OCI-M2 (cell line): ENCODE measurements at regions not wholly inside any gene's neighbourhood (a gene's known extent, or its start where the extent isn't known, plus 50 kb on each side); places are given as distances from the start of the nearest gene placed in this dataset.
"Not testable (repeated sequence)": the region's sequence is repeated elsewhere in the genome, so short reads cannot be mapped to it uniquely, and the experiment has no call there.

ENCODE experiments used
- DNase-seq: peaks from one replicate; lab custom pipeline; 2025; ENCODE audit not compliant: unreplicated experiment; lab: John Stamatoyannopoulos, UW

DNA sequence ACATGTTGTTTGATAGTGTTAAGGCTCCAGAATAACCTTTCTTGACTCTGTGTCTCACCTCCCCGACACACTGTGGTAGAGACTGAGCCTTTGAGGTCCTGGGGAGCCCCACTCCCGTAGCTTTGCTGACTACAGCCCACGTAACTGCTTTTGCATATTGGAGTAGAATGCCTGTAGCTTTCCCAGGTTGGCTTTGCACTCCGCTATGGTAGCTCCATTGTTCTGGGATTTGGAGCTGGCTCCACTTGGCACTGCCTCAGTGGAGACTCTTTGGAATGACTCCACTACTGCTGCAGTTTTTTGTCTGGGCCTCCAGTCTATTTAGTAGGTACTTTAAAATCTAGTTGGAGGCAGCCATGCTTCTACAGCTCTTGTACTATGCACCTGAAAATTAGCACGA, 56.2 kb upstream of the ANXA1 start:
- DNase-seq, result no peak

DNA sequence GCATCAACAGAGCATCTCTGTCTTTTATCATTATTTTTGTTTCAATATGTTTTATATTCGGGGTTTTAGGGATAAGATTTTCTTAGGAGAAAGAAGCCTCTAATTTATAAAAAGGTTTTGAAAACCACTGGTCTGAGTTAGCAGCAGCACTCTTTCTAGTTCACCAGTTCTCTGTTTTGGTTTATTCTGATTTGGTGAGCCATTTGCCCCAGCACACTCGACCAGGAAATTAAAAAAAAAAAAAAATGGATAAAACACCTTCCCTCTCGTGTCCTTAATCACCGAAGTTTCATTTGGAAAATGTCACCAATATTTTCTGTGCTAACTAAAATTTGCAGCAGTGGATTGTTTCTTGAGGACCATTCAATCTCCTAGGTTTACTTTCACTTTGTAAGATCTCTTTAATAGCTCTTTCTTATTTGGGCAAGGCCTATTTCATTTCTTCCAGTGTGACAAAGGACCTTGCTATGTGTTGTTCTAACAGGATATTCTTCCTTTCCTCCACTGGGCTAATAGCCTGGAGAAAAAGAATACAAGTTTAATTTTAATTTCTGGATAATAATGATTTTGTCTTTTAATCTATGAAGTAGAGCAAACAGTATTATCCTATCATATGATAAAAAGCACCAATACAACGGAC, 57.8 kb upstream of the ANXA1 start:
- DNase-seq, result no peak

DNA sequence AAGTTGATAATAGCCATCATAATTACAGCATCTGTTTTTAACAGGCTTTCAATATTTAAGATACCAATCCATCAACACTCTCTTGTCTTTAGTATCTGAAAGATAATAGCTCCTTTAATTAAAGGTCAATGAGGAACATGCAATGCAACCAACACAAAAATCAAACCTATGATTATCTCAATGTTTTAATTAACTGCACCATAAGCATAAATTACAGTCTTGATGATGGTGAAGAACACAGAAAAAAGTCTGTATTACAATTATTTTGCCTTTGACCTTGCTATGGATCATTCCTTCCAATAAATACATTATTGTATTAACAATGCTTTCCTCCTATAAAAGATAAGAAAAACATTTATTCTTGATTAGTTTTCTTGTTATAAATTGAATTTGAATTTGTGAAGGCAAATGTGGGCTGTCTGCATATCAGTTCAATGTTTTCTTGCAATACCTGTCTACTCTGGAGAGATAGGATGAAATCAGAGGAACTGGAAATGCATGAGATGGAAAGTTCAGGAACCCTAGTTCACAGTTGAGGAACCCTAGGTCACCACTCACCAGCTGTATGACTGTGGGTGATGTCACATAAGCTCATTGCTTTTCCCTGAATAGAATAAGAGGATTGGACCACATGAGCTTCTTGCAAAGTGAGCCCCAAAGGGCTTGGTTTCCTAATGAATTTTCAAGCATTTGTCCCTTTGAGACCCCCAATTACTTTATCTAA, 58.5 kb upstream of the ANXA1 start:
- DNase-seq, result no peak

DNA sequence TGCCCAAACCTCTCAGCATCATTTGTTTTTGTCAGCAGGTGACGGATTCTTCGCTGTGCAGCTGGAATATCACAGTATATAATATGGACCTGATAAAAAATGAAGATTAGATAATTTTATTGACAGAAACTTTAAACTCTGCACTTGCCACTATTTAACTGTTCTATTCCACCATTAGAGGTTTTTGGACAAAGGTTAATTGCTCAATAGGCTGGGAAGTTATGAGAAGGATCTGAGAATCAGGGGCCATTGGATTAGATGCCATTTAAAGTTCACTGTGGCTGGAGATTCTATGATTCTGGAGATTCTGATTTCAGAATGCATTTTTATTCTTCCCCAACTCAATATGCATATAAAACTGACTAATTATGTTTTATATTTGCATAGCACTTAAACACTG, 59.8 kb upstream of the ANXA1 start:
- no peak for DNase-seq

DNA sequence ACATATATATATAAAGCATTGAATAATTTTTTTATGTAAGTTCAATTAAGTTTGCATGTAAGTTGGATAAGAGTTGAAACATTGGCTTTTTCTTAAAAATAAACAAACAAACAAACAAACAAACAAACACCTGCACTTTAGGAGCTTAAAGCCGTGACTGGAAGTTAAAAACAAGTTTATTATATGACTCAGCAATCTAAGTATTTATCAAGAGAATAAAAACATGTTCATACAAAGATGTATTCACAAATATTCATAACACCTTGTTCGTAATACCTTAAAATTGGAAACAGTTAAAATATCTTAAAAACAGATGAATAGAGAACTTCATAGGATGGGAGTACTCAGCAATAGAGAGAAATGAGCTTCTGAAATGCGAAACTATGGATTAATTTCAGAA, 61.5 kb upstream of the ANXA1 start:
- no peak for DNase-seq

DNA sequence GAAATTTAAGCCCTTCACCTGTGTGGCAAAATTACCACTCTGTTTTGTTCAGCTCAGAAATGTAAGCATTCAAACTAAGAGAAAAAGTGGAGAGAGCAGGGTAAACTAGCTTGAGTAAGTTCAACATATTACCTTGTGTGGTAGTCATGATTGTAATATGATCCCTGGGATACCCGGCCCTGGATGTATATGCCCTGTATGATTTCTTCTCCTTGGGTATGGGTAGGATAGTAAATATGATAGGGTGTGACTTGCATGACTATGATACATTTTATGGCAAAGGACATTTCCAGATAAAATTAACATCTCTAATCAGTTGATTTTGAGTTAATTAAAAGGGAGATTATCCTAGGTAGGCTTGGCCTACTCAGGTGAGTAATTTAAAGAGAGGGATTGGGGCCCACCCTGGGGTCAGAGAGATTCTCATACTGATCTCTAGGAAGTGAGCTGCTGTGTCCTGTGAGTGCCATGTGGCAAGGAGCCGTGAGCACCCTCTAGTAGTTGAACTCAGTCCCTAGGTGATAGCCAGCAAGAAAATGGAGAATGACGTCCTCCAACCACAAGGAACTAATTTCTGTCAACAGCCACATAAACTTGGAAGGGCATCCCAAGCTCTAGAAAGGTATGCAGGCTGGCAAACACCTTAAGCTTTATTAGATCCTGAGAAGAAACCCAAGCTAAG, 62.2 kb upstream of the ANXA1 start:
- no peak for DNase-seq

DNA sequence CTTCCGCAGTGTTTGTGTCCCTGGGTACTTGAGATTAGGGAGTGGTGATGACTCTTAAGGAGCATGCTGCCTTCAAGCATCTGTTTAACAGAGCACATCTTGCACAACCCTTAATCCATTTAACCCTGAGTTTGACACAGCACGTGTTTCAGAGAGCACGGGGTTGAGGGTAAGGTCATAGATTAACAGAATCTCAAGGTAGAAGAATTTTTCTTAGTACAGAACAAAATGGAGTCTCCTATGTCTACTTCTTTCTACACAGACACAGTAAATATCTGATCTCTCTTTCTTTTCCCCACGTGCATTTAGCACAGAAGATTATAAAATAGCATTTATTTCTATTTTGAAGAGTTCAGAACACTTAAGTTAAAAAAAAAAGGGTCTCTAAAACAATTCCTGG, 63.8 kb upstream of the ANXA1 start:
- DNase-seq, result not testable (repeated sequence)

DNA sequence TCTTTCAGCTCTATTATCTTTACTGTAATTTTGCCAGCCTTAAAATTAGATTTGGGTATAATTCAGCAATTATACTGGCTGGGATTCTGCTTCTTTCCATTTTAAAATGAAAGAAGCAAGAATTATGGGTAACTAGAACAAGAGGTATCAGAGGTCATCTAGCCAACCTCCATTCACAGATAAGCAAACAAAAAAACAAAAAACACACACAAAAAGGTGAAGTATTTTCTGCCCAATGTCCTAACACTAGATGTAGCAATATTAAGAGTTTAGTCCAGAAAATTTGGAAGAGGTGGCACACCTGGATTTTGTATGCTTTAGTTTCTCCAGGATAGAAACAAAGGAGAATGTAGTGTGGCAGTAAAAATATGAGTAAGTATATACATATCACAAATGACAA, 68.1 kb upstream of the ANXA1 start:
- DNase-seq, result no peak

DNA sequence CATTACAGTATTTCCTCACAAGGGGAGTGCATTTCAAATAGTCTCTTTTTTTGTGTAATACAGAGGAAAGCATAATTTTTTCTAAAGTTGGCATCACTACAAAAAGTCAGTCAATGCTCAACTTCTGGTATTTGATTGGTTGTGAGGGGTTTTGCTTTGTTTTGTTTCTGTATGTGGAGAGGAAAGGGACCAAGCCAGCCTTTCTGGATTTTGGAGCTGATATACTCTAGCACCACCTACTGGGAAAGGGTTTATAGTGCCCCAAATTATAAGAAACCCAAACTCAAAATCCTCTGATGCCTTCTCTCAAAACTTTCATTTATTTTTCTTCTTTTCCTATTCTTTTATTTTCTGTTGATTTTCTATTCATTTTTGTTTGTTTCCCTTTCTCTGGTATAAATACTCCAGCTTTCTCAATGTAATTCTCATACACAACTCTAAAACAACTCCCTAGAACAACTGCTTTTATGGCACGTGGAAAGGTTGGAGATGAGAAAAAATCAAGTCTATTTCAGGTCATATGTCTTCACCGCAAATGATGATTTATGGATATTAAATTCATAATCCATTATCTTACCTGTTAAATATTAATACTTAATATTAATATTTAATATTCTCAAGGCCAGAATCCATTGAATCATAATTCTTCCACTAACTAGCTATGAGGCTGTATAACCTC, 69.5 kb upstream of the ANXA1 start:
- DNase-seq, result peak; percentile 11

DNA sequence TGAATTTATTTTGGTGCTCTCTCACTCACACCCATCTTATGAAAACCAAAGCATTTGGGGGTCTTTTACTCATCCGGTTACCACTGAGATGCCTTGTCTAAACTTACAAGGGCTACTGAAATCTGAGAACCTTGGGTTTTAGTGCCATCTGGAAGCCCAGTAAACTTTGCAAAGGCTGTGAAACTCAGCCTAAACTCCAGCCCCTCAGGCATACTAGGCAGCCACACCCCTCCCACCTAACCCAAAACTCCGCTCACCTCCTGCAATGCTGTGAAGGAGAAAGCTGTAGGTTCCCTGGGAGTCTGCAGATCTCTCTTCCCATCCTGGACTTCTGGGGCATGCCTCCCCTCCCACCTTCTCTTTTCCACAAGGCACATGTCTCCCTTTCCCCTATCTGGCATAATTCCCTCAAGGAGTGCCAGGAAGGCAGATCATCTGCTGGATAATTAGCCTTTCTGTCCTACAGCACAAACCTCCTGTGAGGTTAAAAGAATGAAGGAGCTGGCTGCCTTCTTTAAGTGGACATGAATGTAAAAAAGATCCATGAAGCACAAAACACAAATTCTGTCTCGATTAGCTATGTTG, 71.5 kb upstream of the ANXA1 start:
- DNase-seq, result no peak

DNA sequence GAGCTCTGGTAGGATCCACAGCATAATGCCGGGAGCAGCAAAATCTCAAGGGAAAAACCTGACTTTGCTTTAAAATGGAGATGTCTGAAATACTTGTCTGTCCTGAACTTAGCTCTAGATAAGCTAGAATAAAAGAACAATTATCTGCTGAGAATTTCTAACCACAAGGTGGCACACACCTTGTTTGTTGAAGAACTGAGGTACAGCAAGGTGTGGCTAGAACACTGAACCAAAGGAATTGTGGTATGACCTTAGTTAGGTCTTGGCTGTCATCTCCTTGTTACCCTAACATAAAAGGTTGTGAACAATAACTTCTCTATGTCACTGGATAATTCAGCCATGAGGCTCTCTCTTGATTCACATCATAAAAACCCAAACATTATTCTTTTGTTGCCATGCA, 72.3 kb upstream of the ANXA1 start:
- DNase-seq, result no peak

DNA sequence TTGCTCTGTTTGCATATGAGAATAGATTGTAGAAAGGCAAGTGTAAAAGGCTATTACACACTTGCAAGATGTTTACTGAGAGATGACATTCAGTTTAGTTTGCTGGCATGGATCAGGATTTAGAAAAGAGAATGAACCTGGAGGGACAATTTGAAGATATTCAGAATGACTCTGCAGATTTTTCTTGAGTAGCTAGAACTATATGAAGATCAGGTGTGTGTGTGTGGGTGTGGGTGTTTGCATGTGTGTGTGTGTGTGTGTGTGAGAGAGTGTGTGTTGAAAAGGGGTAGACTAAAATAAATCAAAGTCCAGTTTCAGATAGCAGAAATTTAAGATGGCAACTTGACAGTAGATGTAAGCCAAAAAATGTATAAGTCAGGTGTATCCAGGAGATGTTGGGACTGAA, 74.0 kb upstream of the ANXA1 start:
- DNase-seq, result no peak

DNA sequence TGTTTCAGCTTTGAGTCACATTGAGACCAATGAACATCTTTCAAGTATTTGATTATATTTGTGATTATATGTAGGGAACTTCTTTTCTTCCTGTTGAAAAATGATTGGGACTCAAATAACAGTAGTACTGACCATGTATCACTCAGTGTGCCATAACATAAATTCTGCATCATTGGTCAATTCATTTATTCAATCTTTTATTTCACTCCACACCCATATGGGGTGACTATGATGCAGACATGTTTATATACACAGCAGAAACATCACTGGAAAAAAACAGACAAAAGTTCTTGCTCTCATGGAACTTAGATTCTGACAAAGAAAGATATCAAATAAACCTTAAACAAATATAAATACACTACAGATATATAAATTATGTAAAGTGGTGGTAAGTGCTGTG, 74.7 kb upstream of the ANXA1 start:
- DNase-seq, result no peak

DNA sequence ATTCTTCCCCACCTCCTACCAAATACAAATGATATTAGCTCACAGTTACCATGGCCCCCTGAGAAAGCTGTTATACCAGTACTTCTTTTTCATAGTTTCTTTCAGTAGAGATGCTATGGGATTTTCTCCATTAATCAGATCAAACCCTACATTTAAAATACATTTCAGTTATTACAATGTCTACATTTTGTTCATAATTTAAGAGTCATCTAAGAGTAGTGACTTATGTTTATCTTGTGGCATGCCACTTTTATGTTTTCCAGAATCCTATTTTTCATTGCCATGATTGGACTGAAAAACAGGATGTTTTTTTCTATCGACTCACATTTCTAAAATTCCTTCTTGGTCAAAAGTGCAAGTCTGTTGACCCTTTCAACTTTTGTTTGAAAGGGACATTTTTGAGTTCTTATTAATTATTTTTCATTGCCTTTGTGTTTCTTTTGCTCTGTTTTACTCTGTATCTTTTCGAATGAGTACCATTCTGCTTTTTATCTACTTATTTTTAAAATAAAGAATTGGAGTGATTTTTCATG, 77.4 kb upstream of the ANXA1 start:
- DNase-seq, result no peak

DNA sequence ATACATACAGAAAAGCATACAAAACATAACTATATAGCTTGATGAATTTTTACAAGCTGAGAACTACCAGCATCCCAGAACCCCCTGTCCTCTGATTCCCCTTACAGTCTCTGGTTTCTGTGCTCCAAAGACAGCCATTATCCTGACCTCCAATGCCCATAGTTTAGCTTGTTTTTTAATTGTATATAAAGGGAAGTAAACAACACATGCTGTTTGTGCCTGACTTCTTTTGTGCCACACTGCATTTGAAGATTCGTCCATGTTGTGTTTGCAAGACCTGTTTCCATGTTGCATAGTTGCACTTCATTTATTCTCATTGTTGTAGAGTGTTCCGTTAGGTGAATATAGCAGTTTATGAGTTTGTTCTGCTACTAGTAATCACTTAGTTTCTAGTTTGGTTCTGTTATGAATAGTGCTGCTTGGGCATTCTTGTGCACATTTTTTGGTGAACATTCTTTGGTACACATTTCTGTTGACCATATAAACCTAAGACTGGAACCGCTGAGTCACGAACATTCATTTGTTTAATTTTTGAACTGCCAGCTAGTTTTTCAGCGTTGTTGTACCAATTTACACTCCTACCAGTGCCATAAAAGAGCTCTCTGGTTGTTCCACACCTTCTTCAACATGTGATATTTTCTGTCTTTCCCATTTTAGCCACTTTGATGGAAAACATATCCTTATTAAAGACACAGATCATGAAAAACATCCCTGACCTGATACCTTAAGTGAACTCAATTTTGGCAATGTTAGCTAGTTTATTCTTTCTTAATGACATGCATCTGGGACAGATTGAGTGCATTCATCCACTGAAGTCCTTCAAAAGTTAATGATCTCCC, 78.1 kb upstream of the ANXA1 start:
- no peak for DNase-seq

DNA sequence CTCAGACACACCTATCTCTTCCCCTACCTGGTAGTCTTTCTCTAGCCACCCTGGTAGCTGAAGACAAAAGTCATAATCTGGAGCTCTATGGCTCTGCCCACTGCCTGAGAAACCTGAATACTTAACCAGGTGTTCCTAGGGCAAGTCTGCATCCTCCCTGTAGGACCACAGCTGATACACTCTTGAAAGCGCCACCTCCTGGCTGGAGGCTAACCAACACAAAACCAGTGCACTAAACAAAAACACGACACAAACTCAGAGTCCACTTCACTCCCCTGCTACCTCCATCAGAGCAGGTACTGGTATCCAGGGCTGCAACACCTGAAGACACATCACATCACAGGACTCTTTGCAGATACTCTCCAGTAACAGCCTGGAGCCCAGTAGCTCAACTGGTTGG, 84.6 kb upstream of the ANXA1 start:
- DNase-seq, result no peak

DNA sequence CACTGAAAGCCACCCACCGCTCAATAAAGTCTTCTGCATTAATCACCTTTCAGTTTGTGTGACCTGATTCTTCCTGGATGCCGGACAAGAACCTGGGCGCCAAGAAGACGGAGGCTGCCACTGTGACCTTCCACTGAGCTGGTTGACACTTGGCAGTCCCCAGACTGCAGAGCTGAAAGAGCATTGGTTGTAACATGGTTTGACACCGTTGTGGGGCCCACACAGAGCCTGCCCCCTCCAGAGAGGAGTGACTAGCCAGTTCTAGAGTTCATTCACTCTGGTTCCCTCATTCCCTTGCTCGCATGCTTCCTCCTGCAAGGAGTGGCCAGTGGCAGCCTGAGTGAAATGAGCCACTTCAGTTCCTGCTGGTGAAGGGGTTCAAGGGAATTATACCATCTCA, 86.2 kb upstream of the ANXA1 start:
- no peak for DNase-seq

DNA sequence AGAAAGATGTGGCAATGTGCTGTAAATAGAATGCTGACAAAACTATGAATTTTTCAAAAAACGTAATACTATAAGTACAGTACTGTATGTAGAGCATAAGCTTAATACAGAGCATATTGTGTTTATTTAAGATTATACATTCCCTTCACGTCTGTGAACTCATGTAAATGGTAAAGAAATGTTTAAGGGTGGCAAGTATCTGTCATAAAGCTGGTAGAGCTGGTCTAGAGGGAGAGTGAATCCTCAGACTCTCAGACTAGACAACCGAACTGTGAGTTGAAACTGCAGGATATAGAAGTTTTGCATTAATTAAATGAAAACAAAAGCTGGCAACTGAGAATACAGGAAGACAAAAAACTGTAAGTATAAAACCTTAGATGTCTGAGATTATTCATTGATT, 87.3 kb upstream of the ANXA1 start:
- no peak for DNase-seq

DNA sequence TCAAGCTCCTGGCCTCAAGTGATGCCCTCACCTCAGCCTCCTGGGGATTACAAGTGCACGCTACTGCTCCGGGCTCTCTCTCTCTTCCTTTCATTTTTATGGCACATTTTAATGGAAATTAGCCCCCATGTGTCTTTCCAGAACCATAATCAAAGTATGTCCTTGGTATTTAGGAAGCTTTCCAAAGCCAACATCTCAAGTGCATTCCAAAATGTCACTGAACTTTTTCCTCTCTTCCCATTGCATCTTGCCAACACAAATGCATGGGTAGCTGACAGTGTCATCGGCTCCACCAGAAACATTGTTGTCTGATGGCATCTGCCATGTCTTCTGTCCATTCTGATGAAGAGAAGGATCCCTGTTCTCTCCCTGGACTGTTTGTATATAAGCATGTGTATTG, 90.5 kb upstream of the ANXA1 start:
- no peak for DNase-seq

DNA sequence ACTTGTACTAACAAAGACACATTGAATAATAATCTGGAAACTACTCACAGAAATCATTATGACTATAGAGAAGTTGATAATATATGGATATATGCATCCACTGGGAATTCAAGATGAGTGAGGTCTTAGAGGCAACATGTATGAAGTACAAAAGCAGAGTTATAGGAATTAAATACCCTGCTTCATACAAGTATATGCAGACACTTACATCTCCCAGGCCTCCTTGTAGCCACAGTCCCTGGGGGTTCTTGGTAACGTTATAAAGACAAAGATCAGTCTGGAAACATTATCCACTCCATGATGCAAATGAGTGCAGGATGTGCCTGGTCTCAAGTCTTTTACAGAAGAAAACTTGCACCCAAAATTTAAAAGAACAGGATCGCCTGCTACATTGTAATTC, 92.4 kb upstream of the ANXA1 start:
- DNase-seq, result no peak
